Stimulated activated CD4-positive, alpha-beta T cell treated with anti-CD3 and anti-CD28 coated beads, Interleukin-15, amount 100 ng/mL, for 24 hours (primary cell): ENCODE measurements at regions not wholly inside any gene's neighbourhood (a gene's known extent, or its start where the extent isn't known, plus 50 kb on each side); places are given as distances from the start of the nearest gene placed in this dataset.

Experiments used
- DNase-seq: peaks from one replicate; pipeline ENCODE4 v3.0.0-alpha.2; 2020

- DNase-seq, result no peak
Observed at GRCh38 chr10:88212069-88212468, 348.6 kb downstream of the PTEN start.

- no peak for DNase-seq
Observed at GRCh38 chr10:88213065-88213605, 349.7 kb downstream of the PTEN start.

DNA sequence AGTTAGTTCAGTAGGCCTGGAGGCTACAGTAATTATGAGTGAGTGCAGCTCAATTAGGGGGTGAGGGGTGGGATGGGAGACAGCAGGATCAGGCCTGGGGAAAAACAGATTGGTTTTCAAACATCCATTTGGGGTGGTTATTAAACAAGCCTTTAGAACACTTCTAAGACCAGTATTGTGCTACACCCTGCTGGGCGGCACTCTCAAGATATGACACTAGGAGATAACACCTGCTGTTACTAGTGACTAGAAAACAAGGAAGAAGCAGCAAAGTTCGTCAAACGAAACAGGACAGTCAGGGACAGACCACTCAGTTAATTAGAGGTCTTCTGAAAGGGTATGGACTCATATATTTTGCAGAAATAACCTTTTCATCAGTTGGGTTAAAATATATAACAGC is 353.6 kb downstream of the PTEN start:
- DNase-seq, result no peak

GRCh38 chr10:88218362-88218761 is 354.9 kb downstream of the PTEN start:
- no peak for DNase-seq

DNA sequence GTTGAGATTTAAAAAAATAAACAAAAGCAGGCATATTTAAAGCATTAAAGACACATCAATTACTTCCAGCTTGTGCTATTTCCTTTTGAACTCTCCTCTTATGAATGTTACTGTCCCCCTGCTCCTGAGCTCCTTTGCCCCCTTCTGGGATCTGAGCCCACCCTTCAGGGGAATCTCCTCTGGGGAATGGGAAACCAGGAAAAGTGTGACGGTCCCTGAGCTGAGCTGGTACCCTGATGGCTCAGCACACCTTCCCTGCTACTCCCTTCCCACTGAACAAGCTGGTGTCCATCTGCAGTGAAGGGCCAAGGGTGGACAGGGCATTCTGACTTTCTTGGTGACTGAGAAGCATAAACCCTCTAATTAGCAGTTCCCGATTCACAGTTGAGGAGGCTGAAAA is 356.3 kb downstream of the PTEN start:
- DNase-seq, result no peak

- DNase-seq, result no peak
Observed at GRCh38 chr10:88221010-88221973, 357.9 kb downstream of the PTEN start.

DNA sequence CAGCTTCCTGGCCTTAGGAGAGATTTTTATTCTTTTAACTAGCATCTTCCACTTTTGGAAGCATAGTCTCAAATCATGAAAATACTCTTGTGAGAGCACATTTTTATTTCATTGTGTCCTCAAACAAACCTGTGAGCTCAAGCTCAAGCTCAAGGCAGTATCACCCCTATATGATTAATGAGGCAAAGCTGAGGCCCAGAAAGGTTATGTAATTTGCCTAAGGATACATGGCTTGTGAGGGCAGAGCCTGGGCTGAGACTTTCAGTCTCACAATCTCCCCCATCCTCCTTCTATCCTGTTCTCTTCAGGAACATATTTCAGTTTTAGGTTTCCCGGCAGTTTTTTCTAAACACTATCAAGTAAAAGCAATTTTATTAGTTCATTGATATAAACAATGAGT is 359.5 kb downstream of the PTEN start:
- no peak for DNase-seq
